Activated naive CD4-positive, alpha-beta T cell (primary cell): ENCODE measurements at regions not wholly inside any gene's neighbourhood (a gene's known extent, or its start where the extent isn't known, plus 50 kb on each side); places are given as distances from the start of the nearest gene placed in this dataset.
"Not testable (repeated sequence)": the region's sequence is repeated elsewhere in the genome, so short reads cannot be mapped to it uniquely, and the experiment has no call there.

Experiments
- DNase-seq, 4 experiments: peaks; one replicate each; lab custom pipeline; 2025; lab: John Stamatoyannopoulos, UW

- DNase-seq, result not testable (repeated sequence)
Observed at GRCh38 chr1:849873-850272, 73.8 kb upstream of the SAMD11 start.

GRCh38 chr1:850318-850717, 73.4 kb upstream of the SAMD11 start:
- not testable (repeated sequence) for DNase-seq

- DNase-seq, result not testable (repeated sequence)
Observed at GRCh38 chr1:851398-851797, 72.3 kb upstream of the SAMD11 start.

GRCh38 chr1:851841-852240, 71.9 kb upstream of the SAMD11 start:
- DNase-seq, result not testable (repeated sequence)

GRCh38 chr1:855202-855981, 68.3 kb upstream of the SAMD11 start:
- not testable (repeated sequence) for DNase-seq

- DNase-seq, result not testable (repeated sequence)
Observed at GRCh38 chr1:856541-857057, 67.1 kb upstream of the SAMD11 start.

- DNase-seq, result not testable (repeated sequence)
Observed at GRCh38 chr1:857926-858648, 65.6 kb upstream of the SAMD11 start.

GRCh38 chr1:858649-859041, 65.1 kb upstream of the SAMD11 start:
- DNase-seq, result not testable (repeated sequence)

GRCh38 chr1:860941-861340, 62.8 kb upstream of the SAMD11 start:
- not testable (repeated sequence) for DNase-seq

- DNase-seq, result no peak
Observed at GRCh38 chr1:861714-862113, 62.0 kb upstream of the SAMD11 start.

- DNase-seq, result not testable (repeated sequence)
Observed at GRCh38 chr1:862601-863000, 61.1 kb upstream of the SAMD11 start.

GRCh38 chr1:865633-866032, 58.1 kb upstream of the SAMD11 start:
- not testable (repeated sequence) for DNase-seq

GRCh38 chr1:866095-866494, 57.6 kb upstream of the SAMD11 start:
- no peak for DNase-seq

- not testable (repeated sequence) for DNase-seq
Observed at GRCh38 chr1:866631-867299, 57.0 kb upstream of the SAMD11 start.

- DNase-seq, result not testable (repeated sequence)
Observed at GRCh38 chr1:867550-867949, 56.2 kb upstream of the SAMD11 start.

GRCh38 chr1:869499-870244, 54.1 kb upstream of the SAMD11 start:
- DNase-seq, result peak; percentile 47 to 85 (median 71)
